ENCODE measurements at regions not wholly inside any gene's neighbourhood (a gene's known extent, or its start where the extent isn't known, plus 50 kb on each side); places are given as distances from the start of the nearest gene placed in this dataset.

DNA sequence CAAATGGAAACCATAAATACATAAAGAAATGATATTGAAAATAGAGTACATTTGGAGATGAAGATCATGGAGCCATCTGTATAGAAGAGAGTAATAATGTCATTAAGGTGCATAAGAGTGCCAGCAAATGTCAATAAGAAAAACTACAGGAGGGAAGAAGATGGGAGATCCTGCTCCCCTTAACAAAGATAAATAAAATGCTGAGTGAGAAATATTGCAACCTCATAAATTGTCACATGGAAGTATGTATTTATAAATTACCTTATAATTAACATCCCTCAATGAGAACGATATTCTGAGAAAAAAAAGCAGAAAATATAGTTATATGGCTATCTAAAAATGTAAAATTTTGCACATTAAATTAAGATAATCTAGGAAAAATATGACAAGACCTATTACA is 155.2 kb upstream of the PRSS1 start:
- TF ChIP-seq, protein P1, sequence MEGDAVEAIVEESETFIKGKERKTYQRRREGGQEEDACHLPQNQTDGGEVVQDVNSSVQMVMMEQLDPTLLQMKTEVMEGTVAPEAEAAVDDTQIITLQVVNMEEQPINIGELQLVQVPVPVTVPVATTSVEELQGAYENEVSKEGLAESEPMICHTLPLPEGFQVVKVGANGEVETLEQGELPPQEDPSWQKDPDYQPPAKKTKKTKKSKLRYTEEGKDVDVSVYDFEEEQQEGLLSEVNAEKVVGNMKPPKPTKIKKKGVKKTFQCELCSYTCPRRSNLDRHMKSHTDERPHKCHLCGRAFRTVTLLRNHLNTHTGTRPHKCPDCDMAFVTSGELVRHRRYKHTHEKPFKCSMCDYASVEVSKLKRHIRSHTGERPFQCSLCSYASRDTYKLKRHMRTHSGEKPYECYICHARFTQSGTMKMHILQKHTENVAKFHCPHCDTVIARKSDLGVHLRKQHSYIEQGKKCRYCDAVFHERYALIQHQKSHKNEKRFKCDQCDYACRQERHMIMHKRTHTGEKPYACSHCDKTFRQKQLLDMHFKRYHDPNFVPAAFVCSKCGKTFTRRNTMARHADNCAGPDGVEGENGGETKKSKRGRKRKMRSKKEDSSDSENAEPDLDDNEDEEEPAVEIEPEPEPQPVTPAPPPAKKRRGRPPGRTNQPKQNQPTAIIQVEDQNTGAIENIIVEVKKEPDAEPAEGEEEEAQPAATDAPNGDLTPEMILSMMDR (conservative IDR thresholded peaks at IDR 0.05) = no peak
- TF ChIP-seq EZH2 (IDR thresholded peaks at IDR 0.05; ENCODE audit: low read depth) = no peak

Data from PC-9 (cell line).